ENCODE measurements at regions not wholly inside any gene's neighbourhood (a gene's known extent, or its start where the extent isn't known, plus 50 kb on each side); places are given as distances from the start of the nearest gene placed in this dataset.
A peak's percentile ranks its signal among the peaks of the same experiment; 100 is the strongest.

DNA sequence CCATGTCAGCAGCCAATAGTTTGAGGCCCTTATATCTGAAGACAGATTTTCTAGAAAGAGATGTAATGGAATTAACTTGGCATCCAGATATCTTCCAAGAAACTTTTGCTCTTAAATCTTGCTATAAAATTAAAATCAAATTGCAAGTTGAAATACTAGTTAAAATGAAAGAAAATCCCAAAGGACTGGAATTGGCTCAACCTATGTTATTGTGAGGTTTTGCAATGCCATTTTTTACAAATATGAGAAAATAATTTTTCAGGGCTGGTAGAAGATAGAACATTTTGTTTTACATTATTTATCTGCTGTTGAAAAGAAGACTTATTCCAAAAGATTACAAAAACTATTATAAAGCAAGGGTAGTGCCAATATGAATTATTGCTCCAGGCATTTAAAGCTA, 92.2 kb upstream of the AGTR1 start:
- H3K27ac ChIP-seq (ENCODE audit: low read length) = no peak overlapping the region
- H3K27me3 ChIP-seq (ENCODE audit: control insufficient read depth, insufficient read depth, low read length) = no peaks in the 10 kb centered on the region
- no peaks in the 10 kb centered on the region for H3K9me3 ChIP-seq (replicated peaks; ENCODE audit: control insufficient read depth, low read depth, low read length)
- peaks cover 6% of the 10 kb centered on the region for H3K4me1 ChIP-seq (ENCODE audit: control insufficient read depth, insufficient read depth, low read length)
- H3K4me3 ChIP-seq (ENCODE audit: low read length) = no peak overlapping the region
- peak; percentile 83 for DNase-seq
- no peaks in the 10 kb centered on the region for H3K36me3 ChIP-seq (ENCODE audit: control insufficient read depth, insufficient read depth, low read length)

DNA sequence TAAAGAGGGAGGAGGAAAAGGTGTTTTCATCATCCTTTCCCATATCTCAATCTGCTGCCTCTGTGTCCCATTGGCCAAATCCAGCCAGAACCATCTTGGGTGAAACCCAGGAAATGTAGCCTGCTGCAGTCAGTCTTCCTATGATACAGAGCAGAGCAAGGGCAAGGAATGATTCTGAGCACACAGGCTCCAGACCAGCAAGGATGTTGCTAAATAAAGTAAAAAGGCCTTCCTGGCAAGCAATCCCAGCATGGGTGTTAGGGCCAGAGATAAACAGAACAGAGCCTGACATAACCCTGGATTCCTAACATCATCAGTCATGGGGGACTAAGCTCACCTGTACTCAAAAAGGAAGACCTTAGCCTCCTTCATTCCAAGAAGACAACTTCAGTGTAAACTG, 90.7 kb upstream of the AGTR1 start:
- Histone ChIP-seq H3K36me3 (ENCODE audit: control insufficient read depth, insufficient read depth, low read length) (no peaks in the 10 kb centered on the region), H3K9me3 (replicated peaks; ENCODE audit: control insufficient read depth, low read depth, low read length) (no peaks in the 10 kb centered on the region), H3K4me3 (ENCODE audit: low read length) (no peak overlapping the region), H3K27ac (ENCODE audit: low read length) (peak overlapping the region; percentile 11), H3K4me1 (ENCODE audit: control insufficient read depth, insufficient read depth, low read length) (peaks cover 6% of the 10 kb centered on the region), H3K27me3 (ENCODE audit: control insufficient read depth, insufficient read depth, low read length) (no peaks in the 10 kb centered on the region)
- no peak for DNase-seq

DNA sequence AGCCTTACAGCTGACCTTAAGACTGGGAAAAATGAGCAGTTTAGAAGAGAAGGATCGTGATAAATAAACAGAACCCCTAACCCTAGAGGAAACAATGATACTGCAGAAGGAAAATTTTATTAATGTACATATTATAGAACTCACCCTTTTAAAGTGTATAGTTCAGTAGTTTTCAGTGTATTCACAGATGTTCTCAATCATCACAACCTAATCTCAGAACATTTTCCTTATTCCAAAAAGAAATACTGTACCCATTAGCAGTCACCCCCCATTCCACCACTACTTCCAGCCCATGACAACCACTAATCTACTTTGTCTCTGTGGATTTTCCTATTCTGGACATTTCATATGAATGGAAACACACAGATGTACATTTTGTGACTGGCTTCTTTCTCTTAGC, 90.2 kb upstream of the AGTR1 start:
- no peak for DNase-seq
- Histone ChIP-seq H3K4me1 (ENCODE audit: control insufficient read depth, insufficient read depth, low read length) (peaks cover 6% of the 10 kb centered on the region), H3K27ac (ENCODE audit: low read length) (no peak overlapping the region), H3K36me3 (ENCODE audit: control insufficient read depth, insufficient read depth, low read length) (no peaks in the 10 kb centered on the region), H3K4me3 (ENCODE audit: low read length) (no peak overlapping the region), H3K27me3 (ENCODE audit: control insufficient read depth, insufficient read depth, low read length) (no peaks in the 10 kb centered on the region), H3K9me3 (replicated peaks; ENCODE audit: control insufficient read depth, low read depth, low read length) (no peaks in the 10 kb centered on the region)
- no CpG with 5 or more reads among the region's 1 CpG for WGBS (ENCODE audit: insufficient coverage)

DNA sequence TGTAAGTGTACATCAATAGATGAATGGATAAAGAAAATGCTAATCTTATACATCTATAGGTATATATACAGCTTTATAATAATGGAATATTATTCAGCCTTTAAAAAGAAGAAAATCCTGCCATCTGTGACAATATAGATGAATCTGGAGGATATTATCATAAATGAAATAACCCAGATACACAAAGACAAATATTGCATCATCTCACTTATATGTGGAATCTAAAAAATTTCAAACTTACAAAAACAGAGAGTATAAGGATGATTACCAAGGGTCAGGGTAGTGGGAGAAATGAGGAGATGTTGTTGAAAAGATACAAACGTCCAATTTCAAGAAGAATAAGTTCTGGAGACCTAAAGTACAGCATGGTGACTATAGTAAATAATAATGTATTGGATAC, 85.4 kb upstream of the AGTR1 start:
- H3K4me1 ChIP-seq (ENCODE audit: control insufficient read depth, insufficient read depth, low read length) = no peaks in the 10 kb centered on the region
- H3K4me3 ChIP-seq (ENCODE audit: low read length) = no peak overlapping the region
- no peak for DNase-seq
- no peaks in the 10 kb centered on the region for H3K36me3 ChIP-seq (ENCODE audit: control insufficient read depth, insufficient read depth, low read length)
- H3K27ac ChIP-seq (ENCODE audit: low read length) = no peak overlapping the region
- no peaks in the 10 kb centered on the region for H3K9me3 ChIP-seq (replicated peaks; ENCODE audit: control insufficient read depth, low read depth, low read length)
- no peaks in the 10 kb centered on the region for H3K27me3 ChIP-seq (ENCODE audit: control insufficient read depth, insufficient read depth, low read length)
- WGBS (ENCODE audit: insufficient coverage) = no CpG with 5 or more reads among the region's 1 CpG

DNA sequence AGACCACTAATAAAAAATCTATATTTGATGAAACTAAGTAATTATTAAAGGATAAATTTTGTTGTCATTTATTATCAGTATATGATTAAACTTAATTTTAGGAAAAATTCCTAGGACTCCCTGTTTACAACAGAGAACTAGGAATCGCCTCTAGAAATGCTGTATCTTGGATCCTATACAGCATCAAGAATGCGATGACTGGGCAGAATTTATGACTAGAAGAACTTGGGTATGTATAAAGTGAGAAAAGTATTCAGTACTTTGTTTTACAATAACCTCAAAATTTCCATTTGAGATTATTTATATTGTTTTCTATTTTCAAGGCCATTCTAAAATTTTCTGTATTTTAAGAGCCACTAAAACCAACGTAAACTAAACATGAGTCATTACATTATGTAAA, 82.3 kb upstream of the AGTR1 start:
- no peak for DNase-seq
- Histone ChIP-seq H3K4me1 (ENCODE audit: control insufficient read depth, insufficient read depth, low read length) (no peaks in the 10 kb centered on the region), H3K27me3 (ENCODE audit: control insufficient read depth, insufficient read depth, low read length) (no peaks in the 10 kb centered on the region), H3K36me3 (ENCODE audit: control insufficient read depth, insufficient read depth, low read length) (no peaks in the 10 kb centered on the region), H3K27ac (ENCODE audit: low read length) (no peak overlapping the region), H3K9me3 (replicated peaks; ENCODE audit: control insufficient read depth, low read depth, low read length) (no peaks in the 10 kb centered on the region), H3K4me3 (ENCODE audit: low read length) (no peak overlapping the region)
- WGBS (ENCODE audit: insufficient coverage) = no CpG with 5 or more reads among the region's 3 CpGs

DNA sequence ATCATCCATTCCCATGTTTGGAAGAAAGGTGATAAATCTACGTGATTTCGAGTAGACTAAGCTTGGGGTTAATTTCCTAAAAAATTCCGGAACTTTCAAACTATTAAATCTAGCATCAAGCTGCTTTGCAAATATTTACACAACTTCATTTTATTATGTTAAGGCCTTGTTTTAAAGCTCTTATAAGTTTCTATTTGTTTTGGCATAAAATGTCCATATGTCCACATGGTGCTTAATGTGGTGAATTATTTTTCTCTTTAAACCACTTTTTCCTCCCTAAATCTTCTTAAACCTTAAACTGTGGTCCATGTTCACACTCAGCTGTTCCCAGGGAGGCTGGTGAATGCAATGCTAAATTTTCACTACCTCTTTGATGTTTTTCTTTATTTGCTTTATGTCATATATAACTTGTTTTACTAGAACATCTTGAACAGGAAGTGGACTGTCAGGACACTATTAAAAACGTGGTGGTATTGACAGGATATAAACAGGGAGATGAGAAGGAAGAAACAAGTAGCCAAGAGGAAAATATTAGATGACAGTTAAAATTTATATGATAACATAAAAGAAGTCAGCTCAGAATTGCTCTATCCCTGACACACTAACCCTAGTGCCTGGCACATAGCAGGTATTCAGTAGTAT, 72.5 kb upstream of the AGTR1 start:
- no peak for DNase-seq
- Histone ChIP-seq H3K9me3 (replicated peaks; ENCODE audit: control insufficient read depth, low read depth, low read length) (no peaks in the 10 kb centered on the region), H3K27me3 (ENCODE audit: control insufficient read depth, insufficient read depth, low read length) (no peaks in the 10 kb centered on the region), H3K4me1 (ENCODE audit: control insufficient read depth, insufficient read depth, low read length) (no peaks in the 10 kb centered on the region), H3K4me3 (ENCODE audit: low read length) (no peak overlapping the region), H3K36me3 (ENCODE audit: control insufficient read depth, insufficient read depth, low read length) (no peaks in the 10 kb centered on the region), H3K27ac (ENCODE audit: low read length) (no peak overlapping the region)
- no CpG with 5 or more reads among the region's 4 CpGs for WGBS (ENCODE audit: insufficient coverage)

DNA sequence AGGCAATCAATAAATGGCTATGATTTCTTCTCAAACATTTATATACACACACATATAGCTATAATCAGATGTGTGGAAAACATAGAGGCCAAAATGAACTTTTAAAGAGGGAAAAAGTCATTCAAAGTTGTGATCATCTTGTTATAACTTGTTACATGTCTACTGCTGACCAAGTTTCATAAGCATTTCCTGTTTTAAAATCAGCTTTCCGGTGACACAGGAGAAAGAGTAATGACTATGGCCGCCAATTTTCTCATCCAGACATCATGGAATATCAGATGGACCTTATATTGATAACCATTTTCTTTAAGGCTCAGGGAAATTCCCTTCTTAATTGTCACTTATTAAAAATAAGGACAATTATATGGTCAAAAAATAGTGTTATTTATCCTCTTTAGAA, 71.7 kb upstream of the AGTR1 start:
- Histone ChIP-seq H3K36me3 (ENCODE audit: control insufficient read depth, insufficient read depth, low read length) (no peaks in the 10 kb centered on the region), H3K4me3 (ENCODE audit: low read length) (no peak overlapping the region), H3K27ac (ENCODE audit: low read length) (no peak overlapping the region), H3K27me3 (ENCODE audit: control insufficient read depth, insufficient read depth, low read length) (no peaks in the 10 kb centered on the region), H3K9me3 (replicated peaks; ENCODE audit: control insufficient read depth, low read depth, low read length) (no peaks in the 10 kb centered on the region), H3K4me1 (ENCODE audit: control insufficient read depth, insufficient read depth, low read length) (no peaks in the 10 kb centered on the region)
- WGBS (ENCODE audit: insufficient coverage) = no CpG with 5 or more reads among the region's 2 CpGs
- DNase-seq = no peak

DNA sequence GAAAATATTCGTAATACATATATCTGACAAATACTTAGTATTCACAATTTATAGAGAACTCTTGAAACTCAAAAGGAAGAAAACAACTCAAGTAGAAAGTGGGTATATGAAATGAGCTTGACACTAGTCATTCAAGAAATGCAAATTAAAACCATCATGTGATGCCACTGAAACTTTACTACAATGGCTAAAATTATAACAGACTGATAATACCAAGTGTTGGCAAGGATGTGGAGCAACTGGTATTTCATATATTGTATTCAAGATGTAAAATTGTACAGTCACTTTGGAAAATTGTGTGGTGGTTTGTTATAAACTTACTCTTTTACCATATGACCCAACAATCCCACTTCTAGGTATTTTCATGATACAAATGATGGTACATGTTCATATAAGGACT, 68.7 kb upstream of the AGTR1 start:
- Histone ChIP-seq H3K36me3 (ENCODE audit: control insufficient read depth, insufficient read depth, low read length) (no peaks in the 10 kb centered on the region), H3K9me3 (replicated peaks; ENCODE audit: control insufficient read depth, low read depth, low read length) (no peaks in the 10 kb centered on the region), H3K27ac (ENCODE audit: low read length) (no peak overlapping the region), H3K27me3 (ENCODE audit: control insufficient read depth, insufficient read depth, low read length) (no peaks in the 10 kb centered on the region), H3K4me1 (ENCODE audit: control insufficient read depth, insufficient read depth, low read length) (no peaks in the 10 kb centered on the region), H3K4me3 (ENCODE audit: low read length) (no peak overlapping the region)
- DNase-seq = no peak
- WGBS (ENCODE audit: insufficient coverage) = no CpG with 5 or more reads among the region's 1 CpG

DNA sequence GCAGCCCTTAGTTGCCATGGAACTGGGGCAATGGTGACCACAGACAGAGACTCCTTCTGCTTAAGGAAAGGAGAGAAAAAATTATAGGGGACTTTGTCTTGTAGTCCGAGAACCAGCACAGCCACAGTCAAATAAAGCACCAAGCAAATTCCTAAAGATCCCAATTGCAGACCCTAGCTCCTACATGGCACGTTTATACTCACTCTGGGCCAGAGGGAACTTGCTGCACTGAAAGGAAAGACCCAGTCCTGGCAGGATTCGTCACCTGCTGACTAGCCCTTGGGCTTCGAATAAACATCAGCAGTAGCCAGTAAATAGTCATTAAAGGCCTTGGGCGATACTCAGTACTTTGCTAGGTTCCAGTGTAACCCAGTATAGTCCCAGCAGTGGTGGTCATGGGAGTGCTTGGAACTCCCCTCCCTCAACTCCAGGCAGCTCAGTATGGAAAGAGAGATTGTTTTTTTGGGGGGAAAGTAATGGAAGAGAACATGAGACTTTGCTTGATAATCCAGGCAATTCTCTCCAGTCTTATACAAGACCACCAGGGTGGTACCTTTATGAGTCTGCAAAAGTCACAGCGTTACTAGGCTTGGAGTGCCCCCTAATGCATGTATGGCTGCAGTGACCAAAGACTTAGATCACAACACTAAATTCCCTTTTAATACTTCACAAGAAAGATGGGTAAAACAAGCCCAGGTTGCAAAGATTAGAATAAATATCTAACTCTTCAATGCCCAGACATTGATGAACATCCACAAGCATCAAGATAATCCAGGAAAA, 66.4 kb upstream of the AGTR1 start:
- Histone ChIP-seq H3K36me3 (ENCODE audit: control insufficient read depth, insufficient read depth, low read length) (no peaks in the 10 kb centered on the region), H3K9me3 (replicated peaks; ENCODE audit: control insufficient read depth, low read depth, low read length) (no peaks in the 10 kb centered on the region), H3K4me1 (ENCODE audit: control insufficient read depth, insufficient read depth, low read length) (no peaks in the 10 kb centered on the region), H3K27ac (ENCODE audit: low read length) (no peak overlapping the region), H3K27me3 (ENCODE audit: control insufficient read depth, insufficient read depth, low read length) (no peaks in the 10 kb centered on the region), H3K4me3 (ENCODE audit: low read length) (no peak overlapping the region)
- no peak for DNase-seq
- 77% methylated on average over 3 of the region's 6 CpGs for WGBS (ENCODE audit: insufficient coverage)

DNA sequence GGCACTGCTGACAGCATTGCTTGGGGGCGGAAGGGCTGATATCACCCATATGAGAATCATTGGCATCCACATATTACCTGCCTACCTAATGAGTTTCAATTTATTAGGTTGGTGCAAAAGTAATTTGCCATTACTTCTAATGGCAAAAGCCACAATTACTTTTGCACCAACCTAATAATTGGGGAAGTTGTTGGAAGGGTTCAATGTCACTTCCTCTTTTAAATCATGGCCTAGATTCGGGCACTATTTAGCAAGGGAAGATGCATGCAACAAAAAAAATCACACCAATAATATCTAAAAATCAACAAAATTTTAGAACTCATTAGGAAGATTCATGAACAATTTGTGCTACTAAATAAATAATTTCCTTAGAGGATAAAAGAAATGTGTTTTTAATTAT, 56.0 kb upstream of the AGTR1 start:
- no peak overlapping the region for H3K27ac ChIP-seq (ENCODE audit: low read length)
- no peaks in the 10 kb centered on the region for H3K4me1 ChIP-seq (ENCODE audit: control insufficient read depth, insufficient read depth, low read length)
- no peak overlapping the region for H3K4me3 ChIP-seq (ENCODE audit: low read length)
- no peaks in the 10 kb centered on the region for H3K27me3 ChIP-seq (ENCODE audit: control insufficient read depth, insufficient read depth, low read length)
- H3K9me3 ChIP-seq (replicated peaks; ENCODE audit: control insufficient read depth, low read depth, low read length) = no peaks in the 10 kb centered on the region
- no peaks in the 10 kb centered on the region for H3K36me3 ChIP-seq (ENCODE audit: control insufficient read depth, insufficient read depth, low read length)
- no peak for DNase-seq
- no CpG with 5 or more reads among the region's 2 CpGs for WGBS (ENCODE audit: insufficient coverage)

DNA sequence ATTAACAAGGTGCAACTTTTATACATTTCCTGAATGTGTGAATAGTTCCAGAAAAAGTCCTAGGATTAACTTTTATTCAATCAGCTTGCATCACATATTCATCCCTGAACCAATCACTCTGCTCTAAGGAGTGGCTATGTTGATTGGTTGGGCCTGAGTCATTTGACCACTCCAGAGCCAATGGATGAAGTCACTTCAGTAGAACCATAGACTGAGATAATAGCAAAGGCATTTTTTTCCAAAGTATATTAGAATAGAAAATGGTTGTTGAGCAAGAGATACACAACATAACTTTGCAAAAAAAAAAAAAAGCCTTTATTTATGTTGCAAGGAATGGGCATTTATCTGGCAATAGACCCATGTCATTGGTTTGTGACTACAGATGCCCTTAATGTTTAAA, 55.5 kb upstream of the AGTR1 start:
- Histone ChIP-seq H3K27ac (ENCODE audit: low read length) (no peak overlapping the region), H3K36me3 (ENCODE audit: control insufficient read depth, insufficient read depth, low read length) (no peaks in the 10 kb centered on the region), H3K4me1 (ENCODE audit: control insufficient read depth, insufficient read depth, low read length) (no peaks in the 10 kb centered on the region), H3K9me3 (replicated peaks; ENCODE audit: control insufficient read depth, low read depth, low read length) (no peaks in the 10 kb centered on the region), H3K4me3 (ENCODE audit: low read length) (no peak overlapping the region), H3K27me3 (ENCODE audit: control insufficient read depth, insufficient read depth, low read length) (no peaks in the 10 kb centered on the region)
- no peak for DNase-seq
